ENCODE measurements at regions not wholly inside any gene's neighbourhood (a gene's known extent, or its start where the extent isn't known, plus 50 kb on each side); places are given as distances from the start of the nearest gene placed in this dataset.

DNA sequence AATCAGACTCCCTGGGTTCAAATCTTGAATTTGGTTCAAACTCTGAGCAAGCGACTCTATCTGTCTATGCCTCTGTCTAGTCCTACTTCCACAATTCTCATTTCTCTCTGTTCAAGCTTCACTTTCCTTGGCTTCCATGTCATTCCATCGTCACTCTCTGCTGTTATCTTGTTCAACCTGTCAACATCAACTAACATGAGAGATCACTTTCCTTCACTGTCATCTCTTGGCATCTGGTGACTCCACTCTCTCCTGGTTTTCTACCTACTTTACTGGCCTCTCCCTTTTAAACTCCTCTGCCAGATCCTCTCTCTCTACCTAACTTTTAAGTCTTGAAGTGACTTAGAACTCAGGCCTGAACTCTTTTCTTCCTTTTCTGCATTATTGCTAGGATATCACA is 240.2 kb downstream of the BCAT1 start:
- Histone ChIP-seq H3K9me3 (ENCODE audit: control insufficient read depth, low read depth, low read length) (no peaks in the 10 kb centered on the region), H3K4me3 (ENCODE audit: control insufficient read depth in 2 of 3, extremely low read depth in 1 of 3, insufficient read depth in 2 of 3, low read depth in 1 of 3, low read length in 3 of 3) (no peak overlapping the region), H3K36me3 (ENCODE audit: control insufficient read depth in 2 of 2, extremely low read depth in 1 of 2, insufficient read depth in 2 of 2, low read length in 2 of 2) (no peaks in the 10 kb centered on the region), H3K9me1 (ENCODE audit: control insufficient read depth, extremely low read depth, insufficient read depth, low read length) (no peaks in the 10 kb centered on the region), H2AFZ (ENCODE audit: control insufficient read depth, low read length) (no peak overlapping the region), H3K9ac (ENCODE audit: control insufficient read depth, extremely low read depth, insufficient read depth, low read length) (no peak overlapping the region), H3K4me1 (ENCODE audit: control insufficient read depth, extremely low read depth, insufficient read depth, low read length) (no peaks in the 10 kb centered on the region), H3K4me2 (ENCODE audit: control insufficient read depth, extremely low read depth, insufficient read depth, low read depth, low read length) (no peak overlapping the region), H3K27ac (ENCODE audit: control insufficient read depth, insufficient read depth, low read length) (no peak overlapping the region), H3K79me2 (ENCODE audit: control insufficient read depth, insufficient read depth, low read length) (no peaks in the 10 kb centered on the region), H4K20me1 (ENCODE audit: control insufficient read depth, extremely low read depth, insufficient read depth, low read length) (no peaks in the 10 kb centered on the region), H3K27me3 (ENCODE audit: control insufficient read depth, extremely low read depth, insufficient read depth, low read length) (no peaks in the 10 kb centered on the region)
- DNase-seq (ENCODE audit: low read depth, low spot score) = no peak
- TF ChIP-seq EZH2 (IDR thresholded peaks at IDR 0.05; ENCODE audit: low read length) = no peak
- TF ChIP-seq, protein P1, sequence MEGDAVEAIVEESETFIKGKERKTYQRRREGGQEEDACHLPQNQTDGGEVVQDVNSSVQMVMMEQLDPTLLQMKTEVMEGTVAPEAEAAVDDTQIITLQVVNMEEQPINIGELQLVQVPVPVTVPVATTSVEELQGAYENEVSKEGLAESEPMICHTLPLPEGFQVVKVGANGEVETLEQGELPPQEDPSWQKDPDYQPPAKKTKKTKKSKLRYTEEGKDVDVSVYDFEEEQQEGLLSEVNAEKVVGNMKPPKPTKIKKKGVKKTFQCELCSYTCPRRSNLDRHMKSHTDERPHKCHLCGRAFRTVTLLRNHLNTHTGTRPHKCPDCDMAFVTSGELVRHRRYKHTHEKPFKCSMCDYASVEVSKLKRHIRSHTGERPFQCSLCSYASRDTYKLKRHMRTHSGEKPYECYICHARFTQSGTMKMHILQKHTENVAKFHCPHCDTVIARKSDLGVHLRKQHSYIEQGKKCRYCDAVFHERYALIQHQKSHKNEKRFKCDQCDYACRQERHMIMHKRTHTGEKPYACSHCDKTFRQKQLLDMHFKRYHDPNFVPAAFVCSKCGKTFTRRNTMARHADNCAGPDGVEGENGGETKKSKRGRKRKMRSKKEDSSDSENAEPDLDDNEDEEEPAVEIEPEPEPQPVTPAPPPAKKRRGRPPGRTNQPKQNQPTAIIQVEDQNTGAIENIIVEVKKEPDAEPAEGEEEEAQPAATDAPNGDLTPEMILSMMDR (optimal IDR thresholded peaks at IDR 0.05 in 1 of 3, IDR thresholded peaks at IDR 0.05 in 1 of 3, conservative IDR thresholded peaks at IDR 0.05 in 1 of 3; ENCODE audit: extremely low read depth in 1 of 3, insufficient read depth in 2 of 3, low read length in 3 of 3) = no peak
- dilution Hi-C loops (cut with MboI; ENCODE audit: extremely low pct_ligation_motif_present, low sequenced_read_pairs) = no loop called here
- no peak for FAIRE-seq

DNA sequence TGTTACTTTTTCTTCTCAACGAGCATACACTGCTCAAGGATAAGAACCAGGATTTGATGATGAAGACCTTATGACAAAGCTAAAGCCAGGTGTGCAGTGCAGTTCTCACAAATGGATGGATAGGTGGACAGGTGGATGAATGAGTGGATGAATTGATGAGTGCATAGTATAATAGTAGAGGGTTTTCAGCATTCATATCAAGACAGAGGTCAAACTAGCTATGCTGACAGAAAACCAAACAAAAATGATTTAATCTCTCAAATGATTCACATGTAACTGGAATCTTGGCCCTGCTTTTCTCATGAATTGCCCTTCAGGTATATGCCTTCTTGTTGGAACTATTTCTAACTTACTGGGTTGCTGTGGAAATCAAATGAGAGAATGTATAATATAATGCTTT is 240.9 kb downstream of the BCAT1 start:
- Histone ChIP-seq H3K27ac (ENCODE audit: control insufficient read depth, insufficient read depth, low read length) (no peak overlapping the region), H2AFZ (ENCODE audit: control insufficient read depth, low read length) (no peak overlapping the region), H3K4me3 (ENCODE audit: control insufficient read depth in 2 of 3, extremely low read depth in 1 of 3, insufficient read depth in 2 of 3, low read depth in 1 of 3, low read length in 3 of 3) (no peak overlapping the region), H3K9me3 (ENCODE audit: control insufficient read depth, low read depth, low read length) (no peaks in the 10 kb centered on the region), H3K27me3 (ENCODE audit: control insufficient read depth, extremely low read depth, insufficient read depth, low read length) (no peaks in the 10 kb centered on the region), H3K79me2 (ENCODE audit: control insufficient read depth, insufficient read depth, low read length) (no peaks in the 10 kb centered on the region), H3K9me1 (ENCODE audit: control insufficient read depth, extremely low read depth, insufficient read depth, low read length) (no peaks in the 10 kb centered on the region), H3K9ac (ENCODE audit: control insufficient read depth, extremely low read depth, insufficient read depth, low read length) (no peak overlapping the region), H4K20me1 (ENCODE audit: control insufficient read depth, extremely low read depth, insufficient read depth, low read length) (no peaks in the 10 kb centered on the region), H3K36me3 (ENCODE audit: control insufficient read depth in 2 of 2, extremely low read depth in 1 of 2, insufficient read depth in 2 of 2, low read length in 2 of 2) (no peaks in the 10 kb centered on the region), H3K4me1 (ENCODE audit: control insufficient read depth, extremely low read depth, insufficient read depth, low read length) (no peaks in the 10 kb centered on the region), H3K4me2 (ENCODE audit: control insufficient read depth, extremely low read depth, insufficient read depth, low read depth, low read length) (no peak overlapping the region)
- dilution Hi-C loops (cut with MboI; ENCODE audit: extremely low pct_ligation_motif_present, low sequenced_read_pairs) = no loop called here
- TF ChIP-seq, protein P1 (optimal IDR thresholded peaks at IDR 0.05 in 1 of 3, IDR thresholded peaks at IDR 0.05 in 1 of 3, conservative IDR thresholded peaks at IDR 0.05 in 1 of 3; ENCODE audit: extremely low read depth in 1 of 3, insufficient read depth in 2 of 3, low read length in 3 of 3) = no peak
- TF ChIP-seq EZH2 (IDR thresholded peaks at IDR 0.05; ENCODE audit: low read length) = no peak
- no peak for DNase-seq (ENCODE audit: low read depth, low spot score)
- no peak for FAIRE-seq

Data from keratinocyte (primary cell).